Psoas muscle (tissue), 7 donors: ENCODE measurements at regions not wholly inside any gene's neighbourhood (a gene's known extent, or its start where the extent isn't known, plus 50 kb on each side); places are given as distances from the start of the nearest gene placed in this dataset.

Source experiments
- ATAC-seq, 4 donors: fragments of 200-7000 bp; cut with Tn5 transposase; one replicate each; pipeline ENCODE4 v1.9.1; 2020; ENCODE audit warnings: moderate library complexity in 3 of 4, mild to moderate bottlenecking in 2 of 4
- DNase-seq, 2 donors: peaks; one replicate each; pipeline ENCODE4 v3.0.0-alpha.2; 2020
- H3K27ac ChIP-seq: fragments of 200-600 bp; one replicate; pipeline ENCODE4 v1.8.0; 2022
- H3K27me3 ChIP-seq, 3 donors: fragments of 200-600 bp in 1 of 3; one replicate each; pipeline versions ENCODE4 v1.6.1 to v1.8.0; 2013 to 2022; ENCODE audit warnings: low read length in 2 of 3, mild to moderate bottlenecking in 2 of 3, moderate library complexity in 1 of 3; ENCODE audit not compliant: insufficient read depth in 3 of 3
- H3K36me3 ChIP-seq, 2 donors: fragments of 200-600 bp in 1 of 2; one replicate each; pipeline versions ENCODE4 v1.6.1 to v1.8.0; 2013 to 2022; ENCODE audit warnings: low read depth in 1 of 2, mild to moderate bottlenecking in 1 of 2, moderate library complexity in 1 of 2; ENCODE audit not compliant: insufficient read depth in 1 of 2
- H3K4me1 ChIP-seq: fragments of 200-600 bp; one replicate; pipeline ENCODE4 v1.8.0; 2022
- H3K4me3 ChIP-seq: fragments of 200-600 bp; one replicate; pipeline ENCODE4 v1.8.0; 2022; ENCODE audit warnings: mild to moderate bottlenecking
- H3K9me3 ChIP-seq: fragments of 200-600 bp; one replicate; pipeline ENCODE4 v1.8.0; 2022
- WGBS, 3 donors: extraction: QIAGEN DNeasy Blood & Tissue Kit; methylation state at CpG; one replicate each; pipeline versions ENCODE4 v1.1.6 to v1.1.7; 2013; 5-methylcytosine and 5-hydroxymethylcytosine counted together
- intact Hi-C, 2 donors: fragments of 100-400 bp; cut with DNase I; formaldehyde crosslinking; loops; one replicate each; pipeline versions ENCODE4 v1.11.0 to v1.14.2; 2022
- TF ChIP-seq, protein P1 (sequence below): fragments of 200-600 bp; IDR thresholded peaks from one replicate; pipeline ENCODE4 v1.8.0; 2022; ENCODE audit warnings: antibody characterized with exemption
- donor health status: healthy with polysubstance abuse.
- donor health status: DM: no; HTN: no; CAD: no; lungs with moderate emphysema.
- donor health status: Bipolar disorder and iron deficiency.
- donor health status: healthy.
- donor health status: DM: yes; HTN: yes; CAD: no.
- donor health status: DM: no; HTN: no; CAD: no.
- donor health status: DM: yes; HTN: yes; CAD: no.

DNA sequence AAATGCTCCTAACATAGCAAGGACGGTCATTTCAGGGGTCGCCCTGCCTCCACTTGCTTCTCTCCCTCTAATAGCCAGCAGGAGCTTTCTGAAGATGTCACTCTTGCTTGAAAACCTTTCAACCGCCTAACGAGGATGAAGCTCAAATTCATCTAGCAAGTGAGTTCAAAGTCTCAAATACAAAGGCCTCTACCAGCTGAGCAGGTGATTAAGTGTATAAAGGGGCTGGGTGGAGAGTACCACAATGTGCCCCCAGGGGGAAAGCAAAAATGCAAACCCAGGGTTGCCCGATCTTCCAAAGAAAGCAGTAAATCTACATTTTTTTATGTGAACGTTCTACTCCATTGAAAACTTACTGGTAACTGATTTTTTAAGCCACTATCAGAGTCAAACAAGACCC, 50.4 kb upstream of the GRIP2 start:
- Histone ChIP-seq H3K27me3 (peaks cover 0 to 3% (median 2%) of the 10 kb centered on the region in 3 donors), H3K4me3 (no peak overlapping the region), H3K36me3 (no peaks in the 10 kb centered on the region), H3K27ac (no peak overlapping the region), H3K9me3 (no peaks in the 10 kb centered on the region), H3K4me1 (no peaks in the 10 kb centered on the region)
- intact Hi-C loops, result no loop called here
- ATAC-seq, result no peak
- TF ChIP-seq, protein P1, sequence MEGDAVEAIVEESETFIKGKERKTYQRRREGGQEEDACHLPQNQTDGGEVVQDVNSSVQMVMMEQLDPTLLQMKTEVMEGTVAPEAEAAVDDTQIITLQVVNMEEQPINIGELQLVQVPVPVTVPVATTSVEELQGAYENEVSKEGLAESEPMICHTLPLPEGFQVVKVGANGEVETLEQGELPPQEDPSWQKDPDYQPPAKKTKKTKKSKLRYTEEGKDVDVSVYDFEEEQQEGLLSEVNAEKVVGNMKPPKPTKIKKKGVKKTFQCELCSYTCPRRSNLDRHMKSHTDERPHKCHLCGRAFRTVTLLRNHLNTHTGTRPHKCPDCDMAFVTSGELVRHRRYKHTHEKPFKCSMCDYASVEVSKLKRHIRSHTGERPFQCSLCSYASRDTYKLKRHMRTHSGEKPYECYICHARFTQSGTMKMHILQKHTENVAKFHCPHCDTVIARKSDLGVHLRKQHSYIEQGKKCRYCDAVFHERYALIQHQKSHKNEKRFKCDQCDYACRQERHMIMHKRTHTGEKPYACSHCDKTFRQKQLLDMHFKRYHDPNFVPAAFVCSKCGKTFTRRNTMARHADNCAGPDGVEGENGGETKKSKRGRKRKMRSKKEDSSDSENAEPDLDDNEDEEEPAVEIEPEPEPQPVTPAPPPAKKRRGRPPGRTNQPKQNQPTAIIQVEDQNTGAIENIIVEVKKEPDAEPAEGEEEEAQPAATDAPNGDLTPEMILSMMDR, result no peak
- 52 to 65% (median 53%) methylated on average over 6 of the region's 6 CpGs for WGBS, 3 donors
- no peak for DNase-seq

DNA sequence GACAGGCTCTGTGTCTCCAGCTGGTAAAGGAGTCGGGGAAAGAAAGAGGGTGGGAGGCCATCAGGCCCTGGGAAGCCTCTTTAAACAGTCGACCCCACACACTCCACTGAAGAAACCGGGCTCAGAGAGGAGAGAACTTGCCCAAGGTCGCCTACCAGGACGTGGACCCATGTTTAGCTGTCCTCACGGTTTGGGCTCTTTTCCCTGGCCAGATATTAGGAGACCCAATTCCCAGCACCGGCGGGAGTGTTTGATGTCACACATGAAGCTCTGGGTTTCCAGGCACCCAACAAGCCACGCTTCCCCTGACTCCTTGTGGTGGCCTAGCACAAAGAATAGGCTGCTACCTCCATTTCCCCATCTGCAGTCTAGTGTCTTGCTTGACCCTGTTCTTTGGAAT, 52.2 kb upstream of the GRIP2 start:
- Histone ChIP-seq H3K27me3 (peaks cover 0 to 3% (median 2%) of the 10 kb centered on the region in 3 donors), H3K27ac (no peak overlapping the region), H3K9me3 (no peaks in the 10 kb centered on the region), H3K36me3 (no peaks in the 10 kb centered on the region), H3K4me1 (no peaks in the 10 kb centered on the region), H3K4me3 (no peak overlapping the region)
- DNase-seq, result no peak
- ATAC-seq, result no peak
- TF ChIP-seq, protein P1, result no peak
- whole genome bisulfite sequencing, 3 donors, result 77 to 89% (median 82%) methylated on average over 9 of the region's 9 CpGs
- intact Hi-C loops, result no loop called here

DNA sequence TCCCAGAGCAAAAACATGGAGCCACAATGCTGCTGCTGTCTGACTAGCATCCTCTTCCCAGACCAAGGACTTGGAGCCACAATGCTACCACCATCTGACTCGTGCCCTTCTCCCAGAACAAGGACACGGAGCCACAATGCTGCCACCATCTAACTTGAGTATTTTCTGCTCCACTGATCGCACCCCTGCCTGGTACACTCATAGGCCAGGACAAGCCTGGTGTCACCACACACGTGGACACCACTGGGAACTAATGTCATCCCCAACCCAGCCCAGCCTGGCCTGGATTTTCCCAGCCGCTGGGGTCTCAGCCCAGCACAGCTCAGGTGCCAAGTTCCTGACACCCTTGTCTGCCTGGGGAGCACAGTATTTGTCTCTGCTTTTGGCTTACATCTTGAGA, 52.7 kb upstream of the GRIP2 start:
- DNase-seq (no peak), ATAC-seq (no peak)
- Histone ChIP-seq H3K27ac (no peak overlapping the region), H3K4me1 (no peaks in the 10 kb centered on the region), H3K4me3 (no peak overlapping the region), H3K9me3 (no peaks in the 10 kb centered on the region), H3K36me3 (no peaks in the 10 kb centered on the region), H3K27me3 (peaks cover 0 to 3% (median 2%) of the 10 kb centered on the region in 3 donors)
- intact Hi-C loops, result no loop called here
- WGBS, 3 donors, result 69 to 80% (median 75%) methylated on average over 5 of the region's 5 CpGs
- TF ChIP-seq, protein P1, result no peak

DNA sequence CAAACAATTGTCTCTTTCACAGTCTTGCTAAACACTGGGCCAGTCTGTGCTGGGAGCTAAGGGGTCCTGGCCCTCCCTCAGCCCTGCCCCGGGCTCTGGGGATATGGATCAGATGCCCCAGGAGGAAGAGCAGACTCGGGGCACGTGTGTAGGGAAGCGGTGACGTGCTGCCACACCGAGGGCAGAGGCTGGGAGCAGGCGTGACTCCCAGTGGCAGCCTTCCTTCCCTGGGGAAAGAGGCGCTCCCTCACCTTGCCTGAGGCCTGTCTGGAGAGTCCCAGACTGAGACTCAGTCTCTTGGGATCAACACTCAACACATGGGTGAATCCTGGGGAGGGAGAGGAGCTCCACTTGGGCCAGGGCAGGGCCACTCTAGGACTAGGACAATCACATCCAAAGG, 54.1 kb upstream of the GRIP2 start:
- H3K36me3 ChIP-seq, result no peaks in the 10 kb centered on the region
- no peak overlapping the region for H3K4me3 ChIP-seq
- peaks cover 0 to 6% (median 3%) of the 10 kb centered on the region in 3 donors for H3K27me3 ChIP-seq
- no peak for ATAC-seq
- H3K4me1 ChIP-seq, result no peaks in the 10 kb centered on the region
- TF ChIP-seq, protein P1, result no peak
- no peaks in the 10 kb centered on the region for H3K9me3 ChIP-seq
- H3K27ac ChIP-seq, result no peak overlapping the region
- WGBS, 3 donors, result 53 to 58% (median 56%) methylated on average over 8 of the region's 8 CpGs
- intact Hi-C loops, result no loop called here
- DNase-seq, result no peak

DNA sequence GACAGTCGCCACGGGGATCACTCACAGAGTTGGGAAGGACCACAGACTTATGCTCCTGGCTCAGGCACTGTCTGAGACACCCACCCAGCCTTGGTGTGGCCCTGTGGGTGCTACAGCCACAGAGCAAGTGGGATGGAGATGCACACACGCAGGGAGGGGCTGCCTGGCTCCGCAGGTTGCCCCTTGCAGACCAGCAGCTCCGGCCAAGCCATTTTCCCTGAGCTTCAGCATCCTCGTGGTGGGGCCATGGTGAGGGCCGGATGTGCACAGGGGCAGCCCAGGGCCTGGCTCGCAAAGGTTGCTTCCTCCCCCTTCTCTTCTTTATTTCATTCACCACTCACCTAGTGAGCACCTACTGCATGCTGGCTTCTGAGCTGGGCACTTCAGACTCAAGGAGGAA, 55.4 kb upstream of the GRIP2 start:
- peaks cover 0 to 7% (median 6%) of the 10 kb centered on the region in 3 donors for H3K27me3 ChIP-seq

More for the DNA sequence above, 55.4 kb upstream of the GRIP2 start:
- ATAC-seq, result no peak
- H3K27ac ChIP-seq, result no peak overlapping the region
- H3K36me3 ChIP-seq, result no peaks in the 10 kb centered on the region
- H3K9me3 ChIP-seq, result no peaks in the 10 kb centered on the region
- WGBS, 3 donors, result 58 to 71% (median 65%) methylated on average over 8 of the region's 8 CpGs
- intact Hi-C loops, result no loop called here
- H3K4me3 ChIP-seq, result no peak overlapping the region
- DNase-seq, result no peak
- TF ChIP-seq, protein P1, result no peak
- no peaks in the 10 kb centered on the region for H3K4me1 ChIP-seq
